KOPT-K1 (cell line): ENCODE measurements at regions not wholly inside any gene's neighbourhood (a gene's known extent, or its start where the extent isn't known, plus 50 kb on each side); places are given as distances from the start of the nearest gene placed in this dataset.

Experiments
- H3K27ac ChIP-seq: fragments of 200-600 bp; sonication (generic); 2 replicates; pipeline ENCODE4 v1.5.1; 2016; ENCODE audit warnings: antibody characterized with exemption, mild to moderate bottlenecking, low read depth, low read length; ENCODE audit not compliant: poor library complexity, severe bottlenecking
- H3K36me3 ChIP-seq: fragments of 200-600 bp; sonication (generic); 2 replicates; pipeline ENCODE4 v1.5.1; 2017; ENCODE audit warnings: antibody characterized with exemption, mild to moderate bottlenecking, low read length, moderate library complexity; ENCODE audit not compliant: insufficient read depth
- H3K9me3 ChIP-seq: fragments of 200-600 bp; sonication (generic); 2 replicates; pipeline ENCODE4 v1.5.1; 2017; ENCODE audit warnings: antibody characterized with exemption, low read length, mild to moderate bottlenecking; ENCODE audit not compliant: insufficient read depth, poor library complexity, severe bottlenecking

DNA sequence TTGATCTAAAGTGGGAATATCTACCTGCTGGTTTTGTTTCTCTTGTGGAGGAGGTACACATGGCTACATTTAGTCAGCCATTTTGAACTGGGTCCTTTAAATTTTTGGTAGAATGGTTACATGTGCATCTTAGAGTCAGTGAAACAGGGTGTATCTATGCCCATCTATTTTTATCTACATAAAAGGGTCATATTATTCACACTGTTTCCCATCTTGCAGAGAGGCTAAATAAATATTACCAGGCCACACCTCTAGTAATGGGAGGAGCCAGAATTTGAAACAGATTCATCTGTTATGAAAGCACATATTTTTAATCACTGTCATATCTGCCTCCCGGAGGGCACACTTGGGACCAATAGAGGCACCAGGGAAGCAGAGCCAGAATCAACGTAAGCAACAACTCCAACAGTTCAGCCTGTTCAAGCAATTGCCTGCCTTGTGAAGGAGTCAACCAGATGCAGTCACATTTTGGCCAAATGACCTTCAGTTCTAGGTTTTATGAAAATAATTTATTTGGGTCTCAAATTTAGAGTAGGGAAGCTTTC lies 376.8 kb downstream of the TSN start:
- peaks cover 27% of the 10 kb centered on the region for H3K9me3 ChIP-seq

GRCh38 chr2:122135021-122135937 lies 379.8 kb downstream of the TSN start:
- H3K9me3 ChIP-seq, result peaks cover 6% of the 10 kb centered on the region
- H3K27ac ChIP-seq, result peak overlapping the region; percentile 53
- no peaks in the 10 kb centered on the region for H3K36me3 ChIP-seq

More for the DNA sequence above, 376.8 kb downstream of the TSN start:
- no peaks in the 10 kb centered on the region for H3K36me3 ChIP-seq
- no peak overlapping the region for H3K27ac ChIP-seq

- Histone ChIP-seq H3K9me3 (no peaks in the 10 kb centered on the region), H3K27ac (peak overlapping the region; percentile 53), H3K36me3 (no peaks in the 10 kb centered on the region)
Measured at GRCh38 chr2:122136056-122136455, 380.6 kb downstream of the TSN start.

DNA sequence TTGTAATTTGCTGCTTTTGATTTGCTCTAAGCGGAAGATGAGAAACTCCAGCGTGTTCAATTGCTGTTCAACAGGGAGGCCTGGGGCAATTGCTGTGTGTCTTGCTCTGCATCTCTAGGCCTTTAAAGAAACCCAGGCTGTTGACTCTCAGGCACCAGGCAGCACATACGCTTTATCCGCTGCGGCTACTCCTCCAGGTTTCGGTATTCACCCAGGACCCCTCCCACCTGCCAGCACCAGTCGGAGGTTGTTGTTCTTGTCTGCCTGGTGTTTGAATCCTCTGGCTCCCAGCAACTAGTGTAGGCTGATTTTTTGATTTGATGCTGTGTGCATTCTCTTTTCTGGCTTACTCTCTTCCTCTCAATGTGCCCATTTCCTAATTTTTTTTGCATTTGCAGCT lies 383.1 kb downstream of the TSN start:
- Histone ChIP-seq H3K27ac (no peak overlapping the region), H3K36me3 (no peaks in the 10 kb centered on the region), H3K9me3 (no peaks in the 10 kb centered on the region)

GRCh38 chr2:122139739-122140420 lies 384.4 kb downstream of the TSN start:
- H3K9me3 ChIP-seq, result no peaks in the 10 kb centered on the region
- no peaks in the 10 kb centered on the region for H3K36me3 ChIP-seq
- no peak overlapping the region for H3K27ac ChIP-seq

- Histone ChIP-seq H3K9me3 (no peaks in the 10 kb centered on the region), H3K36me3 (no peaks in the 10 kb centered on the region), H3K27ac (peak overlapping the region; percentile 75)
Measured at GRCh38 chr2:122144884-122145283, 389.4 kb downstream of the TSN start.

GRCh38 chr2:122145856-122146255 lies 390.4 kb downstream of the TSN start:
- no peaks in the 10 kb centered on the region for H3K9me3 ChIP-seq
- no peaks in the 10 kb centered on the region for H3K36me3 ChIP-seq
- H3K27ac ChIP-seq, result peak overlapping the region; percentile 75

- Histone ChIP-seq H3K9me3 (no peaks in the 10 kb centered on the region), H3K27ac (peak overlapping the region; percentile 75)
Measured at GRCh38 chr2:122148128-122148767, 392.8 kb downstream of the TSN start.

DNA sequence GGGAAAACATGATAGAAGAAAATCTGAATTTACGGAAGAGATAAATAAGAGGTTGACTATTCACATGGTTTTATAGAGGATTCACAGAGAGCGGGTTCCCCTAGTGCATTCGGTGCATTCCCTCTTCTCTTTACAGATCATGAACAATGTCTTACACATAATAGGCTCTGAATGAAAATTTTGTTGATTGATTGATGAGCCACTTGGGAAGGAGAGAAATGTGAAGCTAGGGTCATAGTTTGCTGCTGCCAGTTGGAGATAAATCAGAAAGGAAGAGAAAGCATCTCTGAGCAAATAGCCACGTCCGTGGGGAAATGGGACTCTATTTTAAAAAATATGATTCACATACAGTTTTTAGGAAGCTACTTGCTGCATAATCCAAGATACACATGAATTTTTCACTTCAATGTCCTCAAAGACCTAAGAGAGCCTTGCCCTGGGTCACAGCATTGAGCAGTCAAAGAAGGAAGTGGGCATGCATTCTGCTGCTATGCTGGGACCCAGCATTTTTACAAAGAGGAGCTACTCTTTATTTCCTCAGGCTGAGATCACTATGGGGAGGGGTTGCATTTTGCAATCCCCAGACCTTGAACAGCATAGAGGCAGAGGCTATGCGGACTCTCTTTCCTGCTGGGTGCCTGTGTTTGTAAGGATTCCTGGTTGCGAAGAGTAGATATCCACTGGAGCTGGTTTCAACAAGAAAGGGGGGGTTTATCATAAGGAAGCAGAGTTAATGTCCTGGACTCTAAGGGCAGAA lies 395.3 kb downstream of the TSN start:
- Histone ChIP-seq H3K27ac (peak overlapping the region; percentile 40), H3K36me3 (no peaks in the 10 kb centered on the region), H3K9me3 (no peaks in the 10 kb centered on the region)

More at GRCh38 chr2:122148128-122148767, 392.8 kb downstream of the TSN start:
- no peaks in the 10 kb centered on the region for H3K36me3 ChIP-seq

DNA sequence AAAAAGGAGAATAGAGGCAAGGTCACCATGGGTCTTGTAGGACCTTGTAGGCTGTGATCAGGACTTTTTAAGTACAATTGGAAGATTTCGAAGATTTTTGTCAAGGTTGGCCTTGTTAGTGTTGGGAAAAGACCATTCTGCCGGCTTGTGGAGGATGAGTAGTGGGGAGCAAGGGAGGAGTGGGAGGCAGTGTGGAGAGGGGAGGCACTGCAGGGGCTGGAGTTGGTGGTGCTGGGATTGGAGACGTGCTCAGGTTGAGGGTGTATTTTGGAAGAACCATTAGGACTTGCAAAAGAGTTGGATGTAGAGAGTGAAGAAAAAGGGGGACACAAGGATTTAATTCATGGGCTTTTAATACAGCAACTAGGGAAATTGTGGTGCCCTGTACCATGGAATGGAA lies 397.1 kb downstream of the TSN start:
- no peak overlapping the region for H3K27ac ChIP-seq
- H3K36me3 ChIP-seq, result no peaks in the 10 kb centered on the region
- no peaks in the 10 kb centered on the region for H3K9me3 ChIP-seq

DNA sequence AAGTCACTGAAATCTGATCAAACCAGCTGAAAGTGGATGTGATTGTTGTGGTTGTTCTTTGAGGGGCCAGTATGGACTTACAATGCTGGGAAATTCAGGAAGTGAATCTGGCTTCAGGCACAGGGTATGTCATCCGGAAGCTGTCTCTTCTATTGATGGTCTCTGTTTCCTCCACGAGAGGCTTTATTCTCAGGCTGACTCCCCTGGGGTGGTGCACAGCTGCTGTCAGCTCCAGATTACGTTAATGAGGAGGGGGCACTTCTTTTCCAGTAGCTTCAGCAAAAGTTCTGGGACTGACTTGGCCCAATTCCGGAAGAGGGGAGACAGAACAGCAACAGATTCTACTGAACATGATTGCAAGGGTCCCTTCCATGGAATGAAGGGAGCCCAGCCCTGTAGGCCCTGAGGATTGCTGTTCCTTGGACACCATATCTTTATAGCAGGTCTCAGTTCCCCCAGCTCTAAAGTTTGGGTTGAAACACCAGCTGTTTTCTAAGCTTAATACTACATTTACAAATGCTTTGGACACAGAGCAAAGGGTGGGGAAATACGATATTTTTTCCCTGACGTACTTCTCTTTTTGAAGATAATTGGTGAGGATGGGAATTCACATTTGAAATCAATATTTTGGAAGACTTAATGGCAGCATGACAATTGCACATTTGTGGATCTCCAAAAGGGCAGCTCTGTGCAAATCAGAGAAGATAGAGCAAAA lies 400.9 kb downstream of the TSN start:
- Histone ChIP-seq H3K27ac (peak overlapping the region; percentile 43), H3K36me3 (no peaks in the 10 kb centered on the region)

GRCh38 chr2:122157158-122157557 lies 401.7 kb downstream of the TSN start:
- H3K36me3 ChIP-seq, result no peaks in the 10 kb centered on the region
- no peak overlapping the region for H3K27ac ChIP-seq
- H3K9me3 ChIP-seq, result no peaks in the 10 kb centered on the region

More for the DNA sequence above, 400.9 kb downstream of the TSN start:
- no peaks in the 10 kb centered on the region for H3K9me3 ChIP-seq

GRCh38 chr2:122163617-122164016 lies 408.2 kb downstream of the TSN start:
- Histone ChIP-seq H3K9me3 (no peaks in the 10 kb centered on the region), H3K27ac (no peak overlapping the region), H3K36me3 (no peaks in the 10 kb centered on the region)

DNA sequence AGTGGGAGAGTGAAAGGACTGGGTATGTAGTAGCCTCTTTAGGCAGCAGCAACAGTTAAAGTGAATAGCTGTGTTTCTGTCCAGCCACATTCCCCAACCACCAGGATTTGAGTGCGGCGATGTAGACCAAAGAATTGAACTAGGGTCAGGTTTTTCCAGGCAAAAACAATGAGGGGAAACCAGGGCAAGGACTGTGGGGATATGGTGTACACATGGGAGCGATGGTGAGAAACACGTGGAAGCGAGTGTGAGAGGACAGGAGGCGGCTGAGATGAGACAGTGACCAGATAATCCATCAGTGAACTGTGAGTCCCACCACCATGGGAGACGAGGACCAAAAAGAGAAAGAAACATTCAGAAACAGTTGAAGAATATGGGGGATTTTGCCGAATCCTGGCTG lies 409.5 kb downstream of the TSN start:
- Histone ChIP-seq H3K27ac (no peak overlapping the region), H3K36me3 (no peaks in the 10 kb centered on the region), H3K9me3 (no peaks in the 10 kb centered on the region)
